ENCODE measurements at regions not wholly inside any gene's neighbourhood (a gene's known extent, or its start where the extent isn't known, plus 50 kb on each side); places are given as distances from the start of the nearest gene placed in this dataset.

- CTCF ChIA-PET: interaction anchor here (0.6 kb wide), 1 partner anchor 998 kb away, joined by 4 read pairs; no protein-coding TSS in a partner anchor
- Histone ChIP-seq H3K27ac (ENCODE audit: insufficient read depth, low read depth, low read length) (no peak overlapping the region), H3K9me1 (replicated peaks; ENCODE audit: control insufficient read depth, extremely low read depth, insufficient read depth, low read length) (no peaks in the 10 kb centered on the region), H3K4me3 (replicated peaks in 1 of 3; ENCODE audit: insufficient read depth in 1 of 3, low read depth in 1 of 3, low read length in 3 of 3) (no peak overlapping the region), H3K79me2 (ENCODE audit: control insufficient read depth, insufficient read depth, low read length) (no peaks in the 10 kb centered on the region), H3K27me3 (ENCODE audit: control insufficient read depth in 2 of 2, insufficient read depth in 2 of 2, low read length in 2 of 2) (no peaks in the 10 kb centered on the region), H3K9me3 (replicated peaks; ENCODE audit: control insufficient read depth, insufficient read depth, low read length) (no peaks in the 10 kb centered on the region), H3K4me1 (ENCODE audit: control insufficient read depth, extremely low read depth, insufficient read depth, low read length) (no peaks in the 10 kb centered on the region), H3K4me2 (ENCODE audit: insufficient read depth, low read length) (no peak overlapping the region), H3K36me3 (ENCODE audit: control insufficient read depth in 2 of 2, extremely low read depth in 1 of 2, insufficient read depth in 2 of 2, low read length in 2 of 2) (no peaks in the 10 kb centered on the region), H4K20me1 (replicated peaks; ENCODE audit: control insufficient read depth, extremely low read depth, insufficient read depth, low read length) (no peaks in the 10 kb centered on the region), H2AFZ (ENCODE audit: low read depth, low read length) (no peak overlapping the region), H3K9ac (replicated peaks; ENCODE audit: extremely low read depth, insufficient read depth, low read length) (no peak overlapping the region)
- dilution Hi-C loops (cut with MboI; ENCODE audit: extremely low pct_ligation_motif_present, low sequenced_read_pairs) (no loop called here), intact Hi-C loops (cut with micrococcal nuclease) (no loop called here)
- DNase-seq (ENCODE audit: low read depth, low spot score) (no peak), FAIRE-seq (no peak)
- POLR2A ChIA-PET: no interaction called here
- no TSS peak for BruUV-seq (replicated peaks)
- TF ChIP-seq EZH2 (IDR thresholded peaks at IDR 0.05; ENCODE audit: borderline replicate concordance, low read depth, low read length, severe bottlenecking) (no peak), CTCF (IDR thresholded peaks at IDR 0.05; ENCODE audit: extremely low read depth in 1 of 2, insufficient read depth in 1 of 2, low read depth in 1 of 2, low read length in 2 of 2) (no peak), MAX (IDR thresholded peaks at IDR 0.05; ENCODE audit: insufficient read depth, insufficient read length) (no peak), POLR2A (IDR thresholded peaks at IDR 0.05; ENCODE audit: low read depth, low read length) (no peak), GATA2 (IDR thresholded peaks at IDR 0.05; ENCODE audit: insufficient read depth, insufficient read length, low read depth, low read length) (no peak)
Observed at GRCh38 chr4:96154676-96155075, 314.8 kb downstream of the PDHA2 start.

GRCh38 chr4:96162636-96163035, 322.7 kb downstream of the PDHA2 start:
- Histone ChIP-seq H3K4me3 (replicated peaks in 1 of 3; ENCODE audit: insufficient read depth in 1 of 3, low read depth in 1 of 3, low read length in 3 of 3) (no peak overlapping the region), H3K9me1 (replicated peaks; ENCODE audit: control insufficient read depth, extremely low read depth, insufficient read depth, low read length) (no peaks in the 10 kb centered on the region), H3K4me1 (ENCODE audit: control insufficient read depth, extremely low read depth, insufficient read depth, low read length) (no peaks in the 10 kb centered on the region), H2AFZ (ENCODE audit: low read depth, low read length) (no peak overlapping the region), H4K20me1 (replicated peaks; ENCODE audit: control insufficient read depth, extremely low read depth, insufficient read depth, low read length) (no peaks in the 10 kb centered on the region), H3K4me2 (ENCODE audit: insufficient read depth, low read length) (no peak overlapping the region), H3K27me3 (ENCODE audit: control insufficient read depth in 2 of 2, insufficient read depth in 2 of 2, low read length in 2 of 2) (no peaks in the 10 kb centered on the region), H3K79me2 (ENCODE audit: control insufficient read depth, insufficient read depth, low read length) (no peaks in the 10 kb centered on the region), H3K36me3 (ENCODE audit: control insufficient read depth in 2 of 2, extremely low read depth in 1 of 2, insufficient read depth in 2 of 2, low read length in 2 of 2) (no peaks in the 10 kb centered on the region), H3K9ac (replicated peaks; ENCODE audit: extremely low read depth, insufficient read depth, low read length) (no peak overlapping the region), H3K27ac (ENCODE audit: insufficient read depth, low read depth, low read length) (no peak overlapping the region), H3K9me3 (replicated peaks; ENCODE audit: control insufficient read depth, insufficient read depth, low read length) (no peaks in the 10 kb centered on the region)
- TF ChIP-seq MYC (IDR thresholded peaks at IDR 0.05; ENCODE audit: low read depth, low read length) (no peak), JUN (IDR thresholded peaks at IDR 0.05; ENCODE audit: borderline replicate concordance, insufficient read depth, insufficient read length, low read depth) (no peak), MAX (IDR thresholded peaks at IDR 0.05; ENCODE audit: insufficient read depth, insufficient read length) (no peak), POLR2A (IDR thresholded peaks at IDR 0.05; ENCODE audit: low read depth, low read length) (no peak), POLR2AphosphoS5 (IDR thresholded peaks at IDR 0.05; ENCODE audit: insufficient read depth, low read depth, low read length) (no peak), EZH2 (IDR thresholded peaks at IDR 0.05; ENCODE audit: borderline replicate concordance, low read depth, low read length, severe bottlenecking) (no peak), CTCF (IDR thresholded peaks at IDR 0.05; ENCODE audit: extremely low read depth in 1 of 2, insufficient read depth in 1 of 2, low read depth in 1 of 2, low read length in 2 of 2) (no peak), FOS (IDR thresholded peaks at IDR 0.05; ENCODE audit: borderline replicate concordance, insufficient read depth, low read length) (no peak), GATA2 (IDR thresholded peaks at IDR 0.05; ENCODE audit: insufficient read depth, insufficient read length, low read depth, low read length) (no peak)
- BruUV-seq (replicated peaks): no TSS peak
- dilution Hi-C loops (cut with MboI; ENCODE audit: extremely low pct_ligation_motif_present, low sequenced_read_pairs) (no loop called here), intact Hi-C loops (cut with micrococcal nuclease) (no loop called here)
- ChIA-PET POLR2A (no interaction called here), CTCF (no interaction called here)
- DNase-seq (ENCODE audit: low read depth, low spot score) (no peak), FAIRE-seq (no peak)
